ENCODE measurements at regions not wholly inside any gene's neighbourhood (a gene's known extent, or its start where the extent isn't known, plus 50 kb on each side); places are given as distances from the start of the nearest gene placed in this dataset.

- Histone ChIP-seq H3K27me3 (no peaks in the 10 kb centered on the region), H3K4me1 (no peaks in the 10 kb centered on the region), H3K4me3 (no peak overlapping the region), H3K27ac (no peak overlapping the region), H3K9me3 (peaks cover 0 to 4% (median 0%) of the 10 kb centered on the region in 3 donors), H3K36me3 (no peaks in the 10 kb centered on the region)
- no peak for TF ChIP-seq CTCF (IDR thresholded peaks at IDR 0.05)
- intact Hi-C loops (cut with DNase I; ENCODE audit: low total_unique reads) = no loop called here
- no peak for DNase-seq
Observed at GRCh38 chr7:54964136-54964535, 54.7 kb upstream of the EGFR start.

GRCh38 chr7:54967377-54967776, 51.4 kb upstream of the EGFR start:
- no peaks in the 10 kb centered on the region for H3K27me3 ChIP-seq
- no peak overlapping the region for H3K4me3 ChIP-seq
- no peaks in the 10 kb centered on the region for H3K4me1 ChIP-seq
- no peaks in the 10 kb centered on the region for H3K36me3 ChIP-seq
- no peak overlapping the region for H3K27ac ChIP-seq
- no peak for TF ChIP-seq CTCF (IDR thresholded peaks at IDR 0.05)
- H3K9me3 ChIP-seq = peaks cover 0 to 4% (median 0%) of the 10 kb centered on the region in 3 donors
- intact Hi-C loops (cut with DNase I; ENCODE audit: low total_unique reads) = no loop called here
- DNase-seq = no peak

GRCh38 chr7:54968018-54968417, 50.8 kb upstream of the EGFR start:
- H3K27ac ChIP-seq = no peak overlapping the region
- no peaks in the 10 kb centered on the region for H3K4me1 ChIP-seq
- H3K27me3 ChIP-seq = no peaks in the 10 kb centered on the region

More at GRCh38 chr7:54968018-54968417, 50.8 kb upstream of the EGFR start:
- H3K36me3 ChIP-seq = no peaks in the 10 kb centered on the region
- no peak overlapping the region for H3K4me3 ChIP-seq
- peaks cover 0 to 6% (median 4%) of the 10 kb centered on the region in 3 donors for H3K9me3 ChIP-seq
- TF ChIP-seq CTCF (IDR thresholded peaks at IDR 0.05) = no peak
- intact Hi-C loops (cut with DNase I; ENCODE audit: low total_unique reads) = no loop called here
- DNase-seq = no peak

All from tibial artery (tissue), 4 donors.